ENCODE measurements at regions not wholly inside any gene's neighbourhood (a gene's known extent, or its start where the extent isn't known, plus 50 kb on each side); places are given as distances from the start of the nearest gene placed in this dataset.

- H3K4me3 ChIP-seq = no peak overlapping the region
These were observed 72.1 kb upstream of the CAB39 start for GRCh38 chr2:230640540-230641011.

GRCh38 chr2:230642966-230643365, 69.7 kb upstream of the CAB39 start:
- Histone ChIP-seq H3K27me3 (no peaks in the 10 kb centered on the region), H3K4me1 (ENCODE audit: low read depth) (no peaks in the 10 kb centered on the region), H3K9me3 (ENCODE audit: low read depth) (no peaks in the 10 kb centered on the region), H3K4me3 (no peak overlapping the region), H3K36me3 (no peaks in the 10 kb centered on the region), H3K27ac (no peak overlapping the region)
- TF ChIP-seq CTCF (IDR thresholded peaks at IDR 0.05; ENCODE audit: low read depth, low read length) = no peak
- DNase-seq (ENCODE audit: low read depth in 1 of 2, low spot score in 1 of 2) = no peak

More at GRCh38 chr2:230640540-230641011, 72.1 kb upstream of the CAB39 start:
- no peak for TF ChIP-seq CTCF (IDR thresholded peaks at IDR 0.05; ENCODE audit: low read depth, low read length)
- Histone ChIP-seq H3K36me3 (no peaks in the 10 kb centered on the region), H3K4me1 (ENCODE audit: low read depth) (no peaks in the 10 kb centered on the region), H3K9me3 (ENCODE audit: low read depth) (no peaks in the 10 kb centered on the region), H3K27me3 (no peaks in the 10 kb centered on the region), H3K27ac (no peak overlapping the region)
- no peak for DNase-seq (ENCODE audit: low read depth in 1 of 2, low spot score in 1 of 2)

DNA sequence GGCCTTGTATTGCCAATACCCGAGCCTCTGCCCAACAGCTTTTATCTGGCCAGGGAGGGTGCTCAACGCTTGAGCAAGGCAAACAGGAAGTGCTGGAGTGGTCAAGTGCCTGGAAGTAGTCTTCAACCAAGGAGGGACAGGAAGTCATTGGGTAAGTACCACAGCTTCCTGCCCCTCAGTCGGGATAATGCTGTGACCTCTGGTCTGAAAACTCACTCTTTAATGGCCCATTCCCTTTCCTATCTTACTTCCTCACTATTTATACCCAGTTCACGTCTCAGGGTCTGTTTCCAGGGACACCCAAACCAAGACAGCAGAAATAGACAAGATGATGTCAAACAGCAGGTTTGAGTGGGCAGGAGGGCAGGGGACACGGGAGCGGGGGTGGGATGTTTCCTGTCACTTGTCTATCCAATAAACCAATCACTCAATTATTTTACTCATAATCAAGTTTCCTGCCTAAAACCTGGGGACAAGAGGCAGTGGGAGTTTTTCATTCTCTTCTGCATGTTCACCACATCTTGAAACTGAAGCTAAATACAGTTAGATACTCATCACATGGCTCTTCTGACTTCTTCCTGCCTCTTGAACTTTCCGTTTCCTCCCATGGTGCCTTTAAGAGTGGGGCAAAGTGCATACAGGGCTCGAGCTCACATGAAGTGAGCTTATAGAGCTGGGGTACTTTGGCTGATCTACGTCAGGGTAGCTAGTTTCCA, 68.9 kb upstream of the CAB39 start:
- no peak overlapping the region for H3K4me3 ChIP-seq
- TF ChIP-seq CTCF (IDR thresholded peaks at IDR 0.05; ENCODE audit: low read depth, low read length) = no peak
- H3K36me3 ChIP-seq = no peaks in the 10 kb centered on the region
- no peaks in the 10 kb centered on the region for H3K9me3 ChIP-seq (ENCODE audit: low read depth)
- no peaks in the 10 kb centered on the region for H3K27me3 ChIP-seq
- no peaks in the 10 kb centered on the region for H3K4me1 ChIP-seq (ENCODE audit: low read depth)
- no peak overlapping the region for H3K27ac ChIP-seq
- no peak for DNase-seq (ENCODE audit: low read depth in 1 of 2, low spot score in 1 of 2)

DNA sequence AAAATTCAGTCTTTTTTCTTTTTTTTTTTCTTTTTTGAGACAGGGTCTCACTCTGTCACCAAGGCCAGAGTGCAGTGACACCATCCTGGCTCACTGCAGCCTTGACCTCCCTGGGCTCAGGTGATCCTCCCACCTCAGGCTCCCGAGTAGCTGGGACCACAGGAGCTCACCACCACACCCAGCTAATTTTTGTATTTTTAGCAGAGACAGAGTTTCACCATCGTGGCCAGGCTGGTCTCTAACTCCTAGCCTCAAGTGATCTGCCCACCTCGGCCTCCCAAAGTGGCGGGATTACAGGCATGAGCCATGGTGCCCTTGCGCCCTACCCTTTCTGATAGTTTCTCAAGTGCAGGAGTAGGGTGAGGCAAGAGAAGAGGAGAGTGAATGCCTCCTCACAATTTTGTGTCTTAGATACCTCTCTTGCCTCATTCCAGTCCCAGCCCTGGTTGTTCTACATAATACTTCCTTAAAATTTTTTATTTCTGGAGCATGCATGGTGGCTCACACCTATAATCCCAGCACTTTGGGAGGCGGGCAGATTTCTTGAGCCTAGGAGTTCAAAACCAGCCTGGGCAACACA, 68.2 kb upstream of the CAB39 start:
- no peaks in the 10 kb centered on the region for H3K27me3 ChIP-seq
- TF ChIP-seq CTCF (IDR thresholded peaks at IDR 0.05; ENCODE audit: low read depth, low read length) = no peak
- H3K4me1 ChIP-seq (ENCODE audit: low read depth) = no peaks in the 10 kb centered on the region
- H3K27ac ChIP-seq = no peak overlapping the region
- H3K36me3 ChIP-seq = no peaks in the 10 kb centered on the region
- no peak overlapping the region for H3K4me3 ChIP-seq
- DNase-seq (ENCODE audit: low read depth in 1 of 2, low spot score in 1 of 2) = no peak
- H3K9me3 ChIP-seq (ENCODE audit: low read depth) = no peaks in the 10 kb centered on the region

GRCh38 chr2:230648356-230648755, 64.3 kb upstream of the CAB39 start:
- no peaks in the 10 kb centered on the region for H3K27me3 ChIP-seq
- H3K4me3 ChIP-seq = no peak overlapping the region
- no peaks in the 10 kb centered on the region for H3K9me3 ChIP-seq (ENCODE audit: low read depth)
- H3K36me3 ChIP-seq = no peaks in the 10 kb centered on the region
- no peak for TF ChIP-seq CTCF (IDR thresholded peaks at IDR 0.05; ENCODE audit: low read depth, low read length)
- H3K4me1 ChIP-seq (ENCODE audit: low read depth) = no peaks in the 10 kb centered on the region
- H3K27ac ChIP-seq = no peak overlapping the region
- DNase-seq (ENCODE audit: low read depth in 1 of 2, low spot score in 1 of 2) = no peak

All from cardiac muscle cell (in vitro differentiated cells and primary cell).